Osteocyte (in vitro differentiated cells): ENCODE measurements at regions not wholly inside any gene's neighbourhood (a gene's known extent, or its start where the extent isn't known, plus 50 kb on each side); places are given as distances from the start of the nearest gene placed in this dataset.

Experiments
- DNase-seq: peaks from one replicate; pipeline ENCODE4 v3.0.0; 2021; ENCODE audit warnings: mixed read lengths; ENCODE audit not compliant: unreplicated experiment; ENCODE audit errors: extremely low spot score
- H3K27ac Mint-ChIP-seq: one replicate; pipeline ENCODE4 v1.8.0; 2021; ENCODE audit warnings: mild to moderate bottlenecking, mixed read lengths; ENCODE audit not compliant: unreplicated experiment
- H3K27me3 Mint-ChIP-seq: one replicate; pipeline ENCODE4 v1.8.0; 2021; ENCODE audit warnings: mixed read lengths; ENCODE audit not compliant: unreplicated experiment
- H3K36me3 Mint-ChIP-seq: one replicate; pipeline ENCODE4 v1.8.0; 2021; ENCODE audit warnings: mixed read lengths; ENCODE audit not compliant: unreplicated experiment
- H3K4me1 Mint-ChIP-seq: one replicate; pipeline ENCODE4 v1.8.0; 2021; ENCODE audit warnings: mixed read lengths; ENCODE audit not compliant: unreplicated experiment
- H3K4me3 Mint-ChIP-seq: one replicate; pipeline ENCODE4 v1.8.0; 2021; ENCODE audit warnings: mild to moderate bottlenecking, moderate library complexity, mixed read lengths; ENCODE audit not compliant: unreplicated experiment
- H3K9me3 Mint-ChIP-seq: one replicate; pipeline ENCODE4 v1.8.0; 2021; ENCODE audit warnings: mixed read lengths; ENCODE audit not compliant: unreplicated experiment
- CTCF ChIP-seq: fragments of 200-600 bp; sonication (generic); IDR thresholded peaks from 2 replicates; pipeline ENCODE4 v1.5.0; 2021; ENCODE audit warnings: antibody characterized with exemption, mild to moderate bottlenecking, moderate library complexity

- Mint-ChIP-seq H3K27ac (no peak overlapping the region), H3K4me3 (no peak overlapping the region), H3K4me1 (no peaks in the 10 kb centered on the region), H3K27me3 (no peaks in the 10 kb centered on the region), H3K36me3 (no peaks in the 10 kb centered on the region), H3K9me3 (peaks cover 3% of the 10 kb centered on the region)
- DNase-seq, result no peak
- no peak for TF ChIP-seq CTCF
Observed at GRCh38 chr10:8242295-8242872, 187.9 kb downstream of the GATA3 start.

- no peak for DNase-seq
- peaks cover 3% of the 10 kb centered on the region for H3K9me3 Mint-ChIP-seq
- no peaks in the 10 kb centered on the region for H3K36me3 Mint-ChIP-seq
- H3K4me1 Mint-ChIP-seq, result no peaks in the 10 kb centered on the region
- TF ChIP-seq CTCF, result no peak
- H3K27ac Mint-ChIP-seq, result no peak overlapping the region
- H3K4me3 Mint-ChIP-seq, result no peak overlapping the region
- no peaks in the 10 kb centered on the region for H3K27me3 Mint-ChIP-seq
Observed at GRCh38 chr10:8245131-8245813, 190.8 kb downstream of the GATA3 start.

GRCh38 chr10:8245814-8246142, 191.3 kb downstream of the GATA3 start:
- H3K4me1 Mint-ChIP-seq, result no peaks in the 10 kb centered on the region
- no peak for TF ChIP-seq CTCF
- no peak for DNase-seq
- peaks cover 3% of the 10 kb centered on the region for H3K9me3 Mint-ChIP-seq
- no peak overlapping the region for H3K4me3 Mint-ChIP-seq
- H3K36me3 Mint-ChIP-seq, result no peaks in the 10 kb centered on the region
- H3K27me3 Mint-ChIP-seq, result no peaks in the 10 kb centered on the region
- H3K27ac Mint-ChIP-seq, result no peak overlapping the region

- no peaks in the 10 kb centered on the region for H3K27me3 Mint-ChIP-seq
- H3K27ac Mint-ChIP-seq, result no peak overlapping the region
- no peak for DNase-seq
- H3K4me1 Mint-ChIP-seq, result no peaks in the 10 kb centered on the region
- no peak for TF ChIP-seq CTCF
- no peaks in the 10 kb centered on the region for H3K36me3 Mint-ChIP-seq
- peaks cover 3% of the 10 kb centered on the region for H3K9me3 Mint-ChIP-seq
- H3K4me3 Mint-ChIP-seq, result no peak overlapping the region
Observed at GRCh38 chr10:8246548-8246947, 192.1 kb downstream of the GATA3 start.

- no peak for DNase-seq
- Mint-ChIP-seq H3K4me3 (no peak overlapping the region), H3K36me3 (no peaks in the 10 kb centered on the region), H3K9me3 (peaks cover 3% of the 10 kb centered on the region), H3K27ac (no peak overlapping the region), H3K27me3 (no peaks in the 10 kb centered on the region), H3K4me1 (no peaks in the 10 kb centered on the region)
- no peak for TF ChIP-seq CTCF
Observed at GRCh38 chr10:8247191-8247590, 192.7 kb downstream of the GATA3 start.
